OCI-LY3 (cell line): ENCODE measurements at regions not wholly inside any gene's neighbourhood (a gene's known extent, or its start where the extent isn't known, plus 50 kb on each side); places are given as distances from the start of the nearest gene placed in this dataset.

ENCODE experiments used
- CTCF ChIP-seq: fragments of 200-600, 300-600 bp; sonication (generic); IDR thresholded peaks from 2 replicates; pipeline ENCODE4 v1.5.1; 2014; ENCODE audit warnings: antibody characterized with exemption, low read length, low read depth
- EZH2phosphoT487 ChIP-seq: fragments of 200-600 bp; shearing (Covaris generic); IDR thresholded peaks from 2 replicates; pipeline ENCODE4 v1.6.1; 2018; ENCODE audit warnings: antibody characterized with exemption, mixed run types, low read depth

- TF ChIP-seq CTCF: no peak
- TF ChIP-seq EZH2phosphoT487: no peak
These were observed 162.3 kb upstream of the ARHGAP20 start for GRCh38 chr11:110874437-110875030.
